ENCODE measurements at regions not wholly inside any gene's neighbourhood (a gene's known extent, or its start where the extent isn't known, plus 50 kb on each side); places are given as distances from the start of the nearest gene placed in this dataset.

GRCh38 chr14:57943541-57943940, 77.6 kb upstream of the SLC35F4 start:
- Histone ChIP-seq H3K36me3 (no peaks in the 10 kb centered on the region), H3K27me3 (no peaks in the 10 kb centered on the region), H3K27ac (no peak overlapping the region), H3K9me3 (peaks cover 0 to 13% (median 0%) of the 10 kb centered on the region in 11 donors), H3K4me3 (no peak overlapping the region), H3K4me1 (no peaks in the 10 kb centered on the region)
- intact Hi-C loops (cut with DNase I), result no loop called here
- DNase-seq, result no peak
- no peak for ATAC-seq
- TF ChIP-seq CTCF (IDR thresholded peaks at IDR 0.05), result no peak
- WGBS, 2 donors, result 75% methylated on average over 11 of the region's 11 CpGs

- 57 to 61% methylated on average over 3 of the region's 3 CpGs for WGBS, 2 donors
- no peak for TF ChIP-seq CTCF (IDR thresholded peaks at IDR 0.05)
- no peaks in the 10 kb centered on the region for H3K36me3 ChIP-seq
- no peaks in the 10 kb centered on the region for H3K4me1 ChIP-seq
- DNase-seq (no peak), ATAC-seq (no peak)
- intact Hi-C loops (cut with DNase I), result no loop called here
- H3K9me3 ChIP-seq, result peaks cover 0 to 13% (median 0%) of the 10 kb centered on the region in 11 donors
- H3K27me3 ChIP-seq, result no peaks in the 10 kb centered on the region
- no peak overlapping the region for H3K27ac ChIP-seq
- no peak overlapping the region for H3K4me3 ChIP-seq
Measured at GRCh38 chr14:57943038-57943437, 77.1 kb upstream of the SLC35F4 start.

- DNase-seq, result no peak
- no peaks in the 10 kb centered on the region for H3K4me1 ChIP-seq
- no peaks in the 10 kb centered on the region for H3K9me3 ChIP-seq
- TF ChIP-seq CTCF (IDR thresholded peaks at IDR 0.05), result no peak
- no peaks in the 10 kb centered on the region for H3K36me3 ChIP-seq
- H3K4me3 ChIP-seq, result no peak overlapping the region
- WGBS, 2 donors, result 39 to 42% methylated on average over 3 of the region's 3 CpGs
- H3K27ac ChIP-seq, result no peak overlapping the region
- H3K27me3 ChIP-seq, result peaks cover 0 to 5% (median 0%) of the 10 kb centered on the region in 7 donors
- intact Hi-C loops (cut with DNase I), result no loop called here
- no peak for ATAC-seq
Measured at GRCh38 chr14:57939084-57939483, 73.2 kb upstream of the SLC35F4 start.

GRCh38 chr14:57938533-57938932, 72.6 kb upstream of the SLC35F4 start:
- intact Hi-C loops (cut with DNase I), result no loop called here
- H3K4me3 ChIP-seq, result no peak overlapping the region
- no peak for DNase-seq
- ATAC-seq, result no peak
- WGBS, 2 donors, result 88 to 90% methylated on average over 4 of the region's 4 CpGs
- no peak for TF ChIP-seq CTCF (IDR thresholded peaks at IDR 0.05)
- H3K9me3 ChIP-seq, result no peaks in the 10 kb centered on the region
- no peaks in the 10 kb centered on the region for H3K4me1 ChIP-seq
- no peak overlapping the region for H3K27ac ChIP-seq
- H3K36me3 ChIP-seq, result no peaks in the 10 kb centered on the region
- peaks cover 0 to 5% (median 0%) of the 10 kb centered on the region in 7 donors for H3K27me3 ChIP-seq

Data from heart right ventricle (tissue), 16 donors.